Stimulated activated naive CD8-positive, alpha-beta T cell treated with anti-CD3 and anti-CD28 coated beads, Interleukin-15, Interleukin-2, amounts not matched to agents 100 U/mL and 50 U/mL, for 24 hours (primary cell): ENCODE measurements at regions not wholly inside any gene's neighbourhood (a gene's known extent, or its start where the extent isn't known, plus 50 kb on each side); places are given as distances from the start of the nearest gene placed in this dataset.

Experiments used
- ATAC-seq: fragments of 150-1000 bp; cut with Tn5 transposase; one replicate; pipeline ENCODE4 v1.10.0; 2021
- DNase-seq: peaks from one replicate; pipeline ENCODE4 v3.0.0; 2021

DNA sequence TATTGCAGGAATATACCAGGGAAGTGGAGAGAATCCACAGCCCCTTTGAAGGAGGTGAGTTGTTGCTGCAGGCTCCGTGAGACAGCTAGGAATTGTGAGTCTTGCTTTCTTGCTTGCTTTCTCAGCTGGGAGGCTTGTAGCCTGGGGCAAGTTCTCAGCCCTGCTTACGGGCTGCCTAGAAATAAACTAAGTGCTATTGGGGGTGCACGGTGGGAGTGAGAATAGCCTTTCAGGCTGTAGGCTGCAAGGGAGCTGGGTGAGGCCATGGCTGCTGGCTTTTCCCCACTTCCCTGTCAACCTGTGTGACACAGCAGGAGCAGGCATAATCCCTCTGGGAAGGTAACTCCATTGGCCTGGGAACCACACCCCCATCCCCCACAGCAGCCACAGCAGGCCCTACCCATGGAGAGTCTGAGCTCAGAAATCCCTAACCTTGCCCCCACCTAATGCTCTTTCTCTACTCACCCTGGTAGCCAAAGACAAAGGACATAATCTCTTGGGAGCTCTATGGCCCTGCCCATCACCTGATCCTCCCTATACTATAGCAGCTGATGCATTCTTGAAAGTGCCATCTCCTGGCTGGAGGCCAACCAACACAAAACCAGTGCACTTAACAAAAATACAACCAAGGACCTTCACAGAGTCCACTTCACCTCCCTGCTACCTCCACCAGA lies 113.0 kb downstream of the MMRN1 start:
- ATAC-seq (no peak), DNase-seq (no peak)

DNA sequence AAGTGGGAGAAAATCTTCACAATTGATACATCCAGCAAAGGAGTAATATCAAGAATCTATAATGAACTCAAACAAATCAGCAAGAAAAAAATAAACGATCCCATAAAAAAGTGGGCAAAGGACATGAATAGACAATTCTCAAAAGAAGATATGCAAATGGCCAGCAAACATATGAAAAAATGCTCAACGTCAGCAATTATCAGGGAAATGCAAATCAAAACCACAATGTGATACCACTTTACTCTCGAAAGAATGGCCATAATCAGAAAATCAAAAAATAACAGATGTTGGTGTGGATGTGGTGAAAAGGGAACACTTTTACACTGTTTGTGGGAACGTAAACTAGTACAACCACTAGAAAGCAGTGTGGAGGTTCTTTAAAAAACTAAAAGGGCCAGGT lies 114.3 kb upstream of the CCSER1 start:
- DNase-seq (no peak), ATAC-seq (no peak)

DNA sequence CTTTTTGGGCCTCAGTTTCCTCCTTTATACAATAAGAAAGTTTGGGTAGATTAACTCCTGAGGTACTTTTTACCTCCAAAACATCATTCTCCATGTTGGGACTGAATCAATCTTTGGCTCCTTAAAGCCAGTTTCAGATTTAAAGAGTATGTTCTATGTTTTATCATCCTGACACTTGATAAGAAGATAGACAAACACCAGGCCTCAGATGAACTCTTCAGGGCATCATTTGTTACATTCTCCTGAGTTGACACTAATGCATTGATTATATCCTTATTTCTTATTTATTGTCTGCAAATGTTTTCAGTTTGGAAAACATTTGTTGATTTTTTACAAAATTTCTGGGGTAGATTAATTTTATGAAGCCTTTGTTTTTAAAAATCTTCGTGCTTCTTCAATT lies 102.7 kb upstream of the CCSER1 start:
- DNase-seq = no peak
- ATAC-seq = no peak

DNA sequence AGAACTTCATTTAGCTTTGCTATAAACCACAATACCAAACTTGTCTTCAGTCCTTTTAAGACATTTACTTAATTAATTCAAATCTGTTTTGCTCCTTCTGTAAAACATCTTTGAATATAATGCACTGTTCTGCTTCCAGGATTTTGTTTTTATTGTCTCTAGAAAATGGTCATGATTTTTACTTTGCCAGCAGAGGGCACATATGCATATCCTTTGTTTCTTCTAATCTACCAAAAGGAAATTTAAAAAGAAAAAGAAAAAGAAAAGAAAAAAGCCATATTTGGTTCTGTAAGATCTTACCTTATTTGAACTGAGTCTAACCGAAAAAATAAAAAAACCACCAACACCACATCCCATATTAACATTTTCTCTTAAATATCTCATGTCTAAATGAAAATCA lies 101.9 kb upstream of the CCSER1 start:
- no peak for ATAC-seq
- no peak for DNase-seq

DNA sequence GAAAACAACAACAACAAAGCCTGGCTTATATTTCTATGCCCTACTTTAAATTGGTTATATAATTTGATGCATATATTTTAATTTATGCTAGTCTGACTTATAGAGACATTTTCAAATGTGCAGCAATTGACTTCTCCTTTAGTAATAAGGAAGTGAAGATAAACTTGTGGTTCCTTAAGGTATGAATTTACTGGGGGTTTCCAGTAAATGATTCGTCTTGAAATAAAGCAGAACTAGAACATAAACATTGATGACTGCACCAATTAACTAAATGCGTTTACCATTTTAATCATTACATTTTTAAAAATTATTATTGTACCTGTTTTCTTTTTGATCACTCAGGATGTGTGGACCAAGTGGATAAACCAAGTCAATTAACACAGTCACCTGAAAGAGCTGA lies 99.6 kb upstream of the CCSER1 start:
- ATAC-seq (no peak), DNase-seq (no peak)

DNA sequence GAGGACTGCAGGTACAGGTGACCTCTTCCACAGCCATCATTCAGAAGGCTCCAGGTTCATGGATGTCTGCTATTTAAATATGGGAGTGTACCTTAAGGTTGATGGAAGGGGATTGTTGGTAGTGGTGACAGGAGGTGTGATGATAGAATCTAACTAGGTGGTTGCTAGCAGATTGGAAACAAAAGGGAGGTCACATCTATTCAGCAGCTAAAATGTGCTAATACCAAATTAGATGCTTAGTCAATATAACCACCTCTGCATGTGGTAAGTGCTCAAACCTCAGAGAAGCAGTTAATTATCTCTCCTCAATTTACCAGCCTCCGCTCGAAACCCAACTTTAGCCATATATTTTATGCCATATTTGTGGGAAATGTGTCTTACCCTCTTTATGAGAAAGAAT lies 98.7 kb upstream of the CCSER1 start:
- ATAC-seq (no peak), DNase-seq (no peak)

DNA sequence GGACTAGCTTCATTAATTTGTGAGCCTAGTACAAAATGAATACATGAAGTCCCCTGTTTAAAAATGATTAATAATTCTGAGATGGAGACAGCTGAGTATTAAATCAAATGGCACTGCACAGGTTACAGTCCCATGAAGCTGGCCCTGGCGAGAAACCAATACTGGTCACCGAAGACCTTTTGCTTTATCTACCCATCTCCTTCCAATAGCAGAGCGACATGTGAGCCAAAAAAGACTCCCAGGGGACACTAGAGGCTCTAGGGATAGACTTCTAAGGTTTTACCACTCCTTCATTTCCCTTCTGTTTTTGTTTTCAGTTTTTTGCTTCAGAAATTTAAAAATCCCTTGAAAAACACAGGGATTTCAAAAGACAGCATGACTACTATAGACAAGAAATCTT lies 97.0 kb upstream of the CCSER1 start:
- ATAC-seq (no peak), DNase-seq (no peak)

DNA sequence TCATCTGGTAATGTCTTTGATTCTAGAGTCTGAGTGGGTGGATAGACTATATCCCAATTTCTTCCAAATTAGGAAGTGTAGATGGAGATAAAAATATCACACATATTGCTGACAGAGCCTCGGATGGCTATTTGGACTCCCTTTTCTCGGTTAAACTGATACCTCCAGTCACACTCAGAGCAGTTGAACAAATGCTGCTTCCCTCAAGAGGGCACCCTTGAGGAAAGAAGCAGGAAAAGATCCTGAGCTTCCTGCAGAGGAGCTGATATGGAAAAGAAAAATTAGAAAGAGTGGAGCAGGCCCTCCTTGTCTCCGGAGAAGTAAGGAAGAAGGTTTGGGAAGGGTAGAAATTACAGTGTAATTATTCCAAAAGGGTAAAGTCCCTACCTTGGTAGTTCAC lies 96.2 kb upstream of the CCSER1 start:
- ATAC-seq = no peak

DNA sequence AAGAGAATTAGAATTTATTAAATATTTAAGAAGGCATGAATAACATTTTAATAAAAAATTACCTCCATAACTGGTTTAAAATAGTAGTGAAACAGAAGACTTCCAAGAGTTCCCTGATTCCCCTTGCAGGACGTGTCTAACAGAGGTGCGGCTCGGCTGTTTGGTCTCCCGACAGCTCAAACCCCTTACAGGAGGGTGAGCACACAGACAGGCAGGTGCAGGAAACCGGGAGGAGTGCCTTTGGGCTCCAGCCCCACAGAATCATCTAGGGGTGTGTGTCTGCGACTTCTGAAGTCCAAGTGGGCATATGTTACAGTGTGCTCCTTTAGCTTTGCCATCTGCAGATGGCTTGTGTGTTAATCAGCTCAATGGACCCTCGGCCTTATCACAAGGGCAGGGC lies 88.1 kb upstream of the CCSER1 start:
- ATAC-seq = no peak
- no peak for DNase-seq

More for the DNA sequence above, 96.2 kb upstream of the CCSER1 start:
- no peak for DNase-seq

DNA sequence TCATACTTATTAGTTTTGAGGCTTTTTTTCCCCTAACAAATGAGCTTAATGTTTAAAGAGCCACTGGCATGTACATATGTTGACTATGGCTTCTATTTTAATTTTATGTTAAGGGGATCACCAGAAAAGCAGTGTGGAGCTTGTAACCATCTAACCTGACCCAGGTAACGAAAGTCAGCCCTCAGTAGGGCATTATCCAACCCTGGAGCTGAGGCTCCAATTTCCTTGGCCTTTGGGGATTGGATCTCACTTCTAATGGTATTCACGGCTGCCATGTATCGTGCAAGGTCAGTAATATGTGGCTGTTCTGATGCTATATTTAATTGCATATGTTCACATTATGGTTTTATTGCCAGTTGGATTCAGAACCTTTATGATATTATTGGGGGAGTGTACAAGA lies 75.2 kb upstream of the CCSER1 start:
- DNase-seq (no peak), ATAC-seq (no peak)

DNA sequence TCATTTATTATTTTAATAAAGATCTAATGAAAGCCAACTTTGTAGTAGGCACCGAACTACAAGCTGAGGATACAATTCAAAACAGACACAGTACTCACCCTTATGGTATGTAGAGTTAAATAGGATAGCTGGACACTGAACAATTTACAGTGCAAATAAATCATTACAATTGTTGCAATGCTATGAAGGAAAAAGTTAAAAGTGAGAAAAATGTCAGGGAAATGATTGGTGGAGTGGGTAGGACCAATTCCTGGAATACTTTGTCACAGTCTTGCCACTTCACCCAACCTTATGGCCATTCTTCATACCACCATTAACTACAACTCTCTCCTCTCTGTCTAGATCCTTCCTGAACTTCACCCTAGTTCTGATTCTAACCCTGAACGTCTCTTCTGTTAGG lies 70.1 kb upstream of the CCSER1 start:
- ATAC-seq = no peak
- DNase-seq = no peak

DNA sequence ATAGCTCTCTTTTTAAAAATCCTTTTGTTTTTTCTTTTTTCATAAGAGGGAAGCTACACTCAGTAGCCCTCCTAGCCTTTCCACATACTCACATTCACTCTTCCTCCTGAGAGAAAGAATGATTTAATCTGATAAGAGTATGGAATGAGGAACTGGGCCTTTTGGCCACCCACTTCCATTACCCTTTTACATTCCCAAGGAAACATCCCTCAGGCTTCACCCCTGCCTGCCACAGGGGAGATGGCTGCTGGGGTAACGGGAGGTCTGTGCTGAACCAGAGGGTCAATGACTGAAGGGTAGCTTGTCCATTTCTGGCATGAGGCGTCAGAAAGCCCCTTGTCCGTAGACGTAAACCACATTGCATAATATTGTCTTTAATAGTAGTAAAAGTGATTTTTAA lies 67.2 kb upstream of the CCSER1 start:
- ATAC-seq = no peak
- no peak for DNase-seq

DNA sequence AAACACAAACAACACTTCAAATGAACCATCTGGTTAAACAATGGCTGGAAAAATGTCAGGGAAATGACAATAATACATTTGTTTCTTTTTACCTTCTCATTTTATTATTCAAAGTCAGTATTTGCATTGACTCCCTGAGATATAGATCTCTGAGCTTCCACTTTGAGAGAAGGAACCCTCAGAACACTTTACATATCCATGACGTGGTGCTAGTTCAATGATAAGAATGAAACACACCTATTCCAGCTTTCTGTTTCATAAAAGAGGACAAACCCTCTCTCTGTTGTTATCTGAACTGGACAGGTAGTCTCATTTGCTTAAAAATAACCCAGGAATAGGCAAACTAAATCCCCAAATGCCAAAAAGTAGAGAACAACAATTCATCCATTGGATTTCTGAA lies 65.3 kb upstream of the CCSER1 start:
- DNase-seq = no peak

DNA sequence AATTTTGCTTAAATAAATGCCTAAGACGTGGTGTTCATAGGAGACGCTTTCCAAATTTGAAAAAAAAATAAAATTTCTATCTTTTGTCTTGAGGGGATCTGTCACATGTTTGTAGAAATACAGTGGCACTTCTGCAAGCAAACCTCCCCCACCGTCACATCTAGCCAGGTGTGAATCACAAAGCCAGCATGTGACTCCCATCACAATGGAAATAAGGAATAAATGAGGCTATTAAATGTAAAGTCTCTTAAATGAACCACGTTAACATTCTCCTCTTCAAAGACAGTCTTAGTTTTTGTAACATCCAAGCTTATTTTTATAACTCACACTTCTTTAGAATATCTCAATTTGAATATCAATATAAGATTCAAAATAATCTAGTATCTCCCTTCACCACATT lies 63.0 kb upstream of the CCSER1 start:
- DNase-seq = no peak
- no peak for ATAC-seq

More for the DNA sequence above, 65.3 kb upstream of the CCSER1 start:
- ATAC-seq = no peak

DNA sequence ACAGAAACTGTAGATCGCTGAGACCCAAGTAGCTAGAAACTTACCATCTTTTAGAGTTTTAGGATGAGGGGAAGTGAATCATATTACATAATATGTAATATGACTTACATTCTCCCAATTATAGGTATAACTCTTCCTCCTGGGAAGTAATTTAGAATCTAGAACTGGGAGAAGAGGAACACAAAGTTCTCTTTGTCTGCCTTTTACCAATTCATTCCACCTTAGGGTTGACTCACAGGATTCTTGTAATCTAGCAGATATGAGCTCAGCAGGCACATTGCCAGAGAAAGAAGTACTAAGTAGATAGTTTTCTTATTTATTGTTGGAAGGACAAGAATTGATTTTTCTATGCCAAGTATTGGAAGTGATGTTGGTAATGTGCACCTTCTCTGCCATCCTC lies 58.0 kb upstream of the CCSER1 start:
- DNase-seq (no peak), ATAC-seq (no peak)

DNA sequence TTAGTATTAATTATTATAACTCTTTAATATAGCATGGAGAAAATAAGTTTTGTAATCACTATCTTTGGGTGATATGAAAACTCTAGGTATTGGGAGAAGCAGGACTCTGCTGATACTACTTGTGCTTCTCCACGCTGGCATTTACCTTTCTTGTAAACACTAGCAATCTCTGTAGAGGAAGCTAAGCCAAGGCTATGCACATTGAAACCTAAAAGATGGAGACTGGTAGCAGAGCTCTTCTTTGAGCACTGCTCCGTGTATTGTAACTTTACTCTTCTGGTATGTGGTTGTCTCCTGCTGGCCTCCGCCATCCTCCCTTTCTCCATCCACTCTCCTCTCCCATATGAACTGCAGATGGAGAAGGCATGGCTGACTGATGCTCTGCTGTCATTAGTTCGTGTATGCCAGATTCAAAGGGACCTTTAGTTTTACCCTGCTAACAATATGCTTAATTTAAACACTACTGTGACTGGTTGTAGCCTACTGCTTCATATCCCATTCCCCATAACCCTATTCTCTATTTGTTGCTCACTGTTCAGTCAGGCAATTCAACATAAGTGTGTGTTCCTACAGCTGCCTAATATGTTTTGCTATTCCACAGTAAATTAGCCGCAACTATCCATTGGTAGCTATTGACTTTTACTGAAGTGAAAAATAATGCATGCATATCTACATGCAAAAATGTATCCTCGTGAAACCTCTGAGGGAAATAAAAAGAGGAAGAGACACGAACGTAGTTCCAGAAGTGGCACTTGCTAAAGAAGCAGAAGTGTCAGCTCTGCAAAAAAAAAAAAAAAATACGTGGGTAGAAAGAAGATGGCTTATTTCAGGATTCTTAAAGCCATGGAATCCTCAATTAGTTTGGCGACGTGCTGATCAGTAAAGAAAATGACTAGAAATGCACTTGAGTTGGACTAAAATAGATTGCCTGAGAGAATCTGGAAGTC lies 55.6 kb upstream of the CCSER1 start:
- ATAC-seq (peak; percentile 23), DNase-seq (no peak)

DNA sequence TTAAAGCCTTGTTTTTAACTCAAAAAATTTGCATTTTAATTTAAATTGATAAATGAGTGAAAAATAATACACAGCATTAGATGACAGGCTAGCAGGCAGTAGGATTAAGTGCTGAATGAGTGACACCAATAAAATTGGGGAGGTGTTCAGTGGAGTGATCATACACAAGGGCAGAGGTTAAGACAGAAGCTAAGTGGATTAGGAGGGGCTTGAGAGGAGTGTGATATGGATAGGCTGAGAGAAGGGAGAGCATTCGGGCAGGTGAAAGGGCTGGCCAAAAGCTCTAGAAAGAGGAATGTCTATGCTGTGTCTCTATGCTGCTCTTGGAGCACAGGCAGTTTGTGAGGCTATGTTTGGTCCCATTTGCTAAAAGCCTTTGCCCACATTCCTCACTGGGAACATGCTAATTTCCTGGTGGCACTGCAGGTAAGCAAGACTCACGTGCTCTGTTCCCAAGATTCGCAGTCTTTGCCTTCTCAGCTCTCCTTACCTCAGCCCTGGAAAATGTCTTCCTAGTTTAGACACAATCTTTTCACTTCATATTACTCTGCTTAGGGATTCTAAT lies 52.8 kb upstream of the CCSER1 start:
- ATAC-seq (no peak), DNase-seq (no peak)
